Limb (tissue), 2 donors: ENCODE measurements at regions not wholly inside any gene's neighbourhood (a gene's known extent, or its start where the extent isn't known, plus 50 kb on each side); places are given as distances from the start of the nearest gene placed in this dataset.
"Not testable (repeated sequence)": the region's sequence is repeated elsewhere in the genome, so short reads cannot be mapped to it uniquely, and the experiment has no call there.

Source experiments
- DNase-seq, 2 donors: peaks; one replicate each; pipeline ENCODE4 v3.0.0-alpha.2; 2016; ENCODE audit errors: extremely low spot score in 2 of 2

- no peak for DNase-seq
Observed at GRCh38 chr12:42030588-42030987, 114.1 kb downstream of the GXYLT1 start.

GRCh38 chr12:42027546-42027945, 117.1 kb downstream of the GXYLT1 start:
- DNase-seq: no peak

- no peak for DNase-seq
Observed at GRCh38 chr12:42024495-42024830, 120.2 kb downstream of the GXYLT1 start.

GRCh38 chr12:42023733-42024494, 120.8 kb downstream of the GXYLT1 start:
- DNase-seq: peak; percentile 85 to 91

GRCh38 chr12:42021937-42022336, 122.7 kb downstream of the GXYLT1 start:
- not testable (repeated sequence) for DNase-seq

- DNase-seq: no peak
Observed at GRCh38 chr12:42021469-42021868, 123.2 kb downstream of the GXYLT1 start.

- DNase-seq: no peak
Observed at GRCh38 chr12:42020226-42020625, 124.4 kb downstream of the GXYLT1 start.

GRCh38 chr12:42019746-42020145, 124.9 kb downstream of the GXYLT1 start:
- no peak for DNase-seq

GRCh38 chr12:42017051-42017450, 127.6 kb downstream of the GXYLT1 start:
- no peak for DNase-seq

- no peak for DNase-seq
Observed at GRCh38 chr12:42015051-42015461, 129.6 kb downstream of the GXYLT1 start.

GRCh38 chr12:42012501-42012900, 132.2 kb downstream of the GXYLT1 start:
- DNase-seq: not testable (repeated sequence)

- DNase-seq: no peak
Observed at GRCh38 chr12:42010715-42011114, 134.0 kb downstream of the GXYLT1 start.

GRCh38 chr12:42010257-42010656, 134.4 kb downstream of the GXYLT1 start:
- DNase-seq: no peak

GRCh38 chr12:42008996-42009395, 135.7 kb downstream of the GXYLT1 start:
- DNase-seq: no peak

GRCh38 chr12:42003031-42003430, 141.6 kb downstream of the GXYLT1 start:
- no peak for DNase-seq

GRCh38 chr12:42002563-42002962, 142.1 kb downstream of the GXYLT1 start:
- DNase-seq: no peak

GRCh38 chr12:41998436-41998835, 146.2 kb downstream of the GXYLT1 start:
- no peak for DNase-seq

GRCh38 chr12:41993283-41993682, 151.4 kb downstream of the GXYLT1 start:
- DNase-seq: no peak

GRCh38 chr12:41992692-41993215, 151.9 kb downstream of the GXYLT1 start:
- DNase-seq: no peak

- no peak for DNase-seq
Observed at GRCh38 chr12:41992022-41992421, 152.7 kb downstream of the GXYLT1 start.

- DNase-seq: no peak
Observed at GRCh38 chr12:41988715-41989114, 156.0 kb downstream of the GXYLT1 start.

- not testable (repeated sequence) for DNase-seq
Observed at GRCh38 chr12:41986513-41986912, 158.2 kb downstream of the GXYLT1 start.

- no peak for DNase-seq
Observed at GRCh38 chr12:41983856-41984255, 160.8 kb downstream of the GXYLT1 start.
